ENCODE measurements at regions not wholly inside any gene's neighbourhood (a gene's known extent, or its start where the extent isn't known, plus 50 kb on each side); places are given as distances from the start of the nearest gene placed in this dataset.

DNA sequence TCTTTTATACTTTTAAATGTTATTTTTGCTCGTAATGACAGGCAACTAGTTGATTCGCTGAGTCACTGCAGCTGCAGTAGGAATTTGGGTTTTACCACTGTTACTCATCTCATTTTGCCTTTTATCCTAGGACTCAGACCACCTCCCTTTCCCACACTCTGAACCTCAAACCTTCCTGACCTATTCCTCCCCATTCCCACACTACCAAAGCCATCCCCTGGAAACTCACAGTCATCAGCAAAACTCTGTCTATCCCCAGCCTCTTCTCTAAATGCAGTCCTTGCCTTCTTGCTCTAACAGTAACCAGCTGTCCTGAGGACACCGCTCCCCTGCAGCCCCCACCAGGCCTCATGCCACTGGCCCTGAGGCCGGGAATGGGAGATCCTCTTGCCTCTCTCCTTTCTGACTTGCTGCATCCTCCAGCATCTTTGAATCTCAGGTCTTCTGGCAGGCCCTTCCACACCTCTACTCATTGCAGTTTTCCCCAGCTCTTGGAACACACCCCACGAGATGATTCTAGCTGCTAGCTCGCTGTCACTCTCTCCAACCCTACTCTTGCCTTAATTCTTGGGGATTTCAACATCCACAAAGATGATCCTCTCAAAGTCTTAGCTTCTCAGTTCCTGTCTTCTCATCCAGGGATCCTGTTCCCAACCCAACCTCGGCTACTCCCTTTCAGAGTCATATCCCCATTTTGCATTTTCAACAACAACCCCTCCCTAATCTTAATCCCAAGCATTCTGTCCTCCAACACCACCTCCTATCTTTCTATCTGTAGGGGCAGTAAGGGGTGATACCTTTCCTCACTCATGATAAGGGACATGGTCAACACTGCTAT is 55.9 kb upstream of the C3orf80 start:
- TF ChIP-seq, protein P1, sequence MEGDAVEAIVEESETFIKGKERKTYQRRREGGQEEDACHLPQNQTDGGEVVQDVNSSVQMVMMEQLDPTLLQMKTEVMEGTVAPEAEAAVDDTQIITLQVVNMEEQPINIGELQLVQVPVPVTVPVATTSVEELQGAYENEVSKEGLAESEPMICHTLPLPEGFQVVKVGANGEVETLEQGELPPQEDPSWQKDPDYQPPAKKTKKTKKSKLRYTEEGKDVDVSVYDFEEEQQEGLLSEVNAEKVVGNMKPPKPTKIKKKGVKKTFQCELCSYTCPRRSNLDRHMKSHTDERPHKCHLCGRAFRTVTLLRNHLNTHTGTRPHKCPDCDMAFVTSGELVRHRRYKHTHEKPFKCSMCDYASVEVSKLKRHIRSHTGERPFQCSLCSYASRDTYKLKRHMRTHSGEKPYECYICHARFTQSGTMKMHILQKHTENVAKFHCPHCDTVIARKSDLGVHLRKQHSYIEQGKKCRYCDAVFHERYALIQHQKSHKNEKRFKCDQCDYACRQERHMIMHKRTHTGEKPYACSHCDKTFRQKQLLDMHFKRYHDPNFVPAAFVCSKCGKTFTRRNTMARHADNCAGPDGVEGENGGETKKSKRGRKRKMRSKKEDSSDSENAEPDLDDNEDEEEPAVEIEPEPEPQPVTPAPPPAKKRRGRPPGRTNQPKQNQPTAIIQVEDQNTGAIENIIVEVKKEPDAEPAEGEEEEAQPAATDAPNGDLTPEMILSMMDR (IDR thresholded peaks at IDR 0.05): no peak
- no peak for TF ChIP-seq POLR2A (IDR thresholded peaks at IDR 0.05)
- no peak for TF ChIP-seq POLR2AphosphoS5 (IDR thresholded peaks at IDR 0.05)

Measured in stomach (tissue), 4 donors.